DND-41 (cell line): ENCODE measurements at regions not wholly inside any gene's neighbourhood (a gene's known extent, or its start where the extent isn't known, plus 50 kb on each side); places are given as distances from the start of the nearest gene placed in this dataset.

Experiments used
- EZH2 ChIP-seq: IDR thresholded peaks from 3 replicates; pipeline ENCODE4 v1.6.1; 2012; ENCODE audit warnings: borderline replicate concordance, low read depth, mild to moderate bottlenecking, moderate library complexity, low read length, inconsistent platforms; ENCODE audit not compliant: severe bottlenecking
- TF ChIP-seq, protein P1 (sequence below): IDR thresholded peaks from 2 replicates; pipeline ENCODE4 v1.5.1; 2012; ENCODE audit warnings: borderline replicate concordance, low read length, moderate library complexity, mild to moderate bottlenecking; ENCODE audit not compliant: poor library complexity, severe bottlenecking; ENCODE audit errors: extremely low read depth

DNA sequence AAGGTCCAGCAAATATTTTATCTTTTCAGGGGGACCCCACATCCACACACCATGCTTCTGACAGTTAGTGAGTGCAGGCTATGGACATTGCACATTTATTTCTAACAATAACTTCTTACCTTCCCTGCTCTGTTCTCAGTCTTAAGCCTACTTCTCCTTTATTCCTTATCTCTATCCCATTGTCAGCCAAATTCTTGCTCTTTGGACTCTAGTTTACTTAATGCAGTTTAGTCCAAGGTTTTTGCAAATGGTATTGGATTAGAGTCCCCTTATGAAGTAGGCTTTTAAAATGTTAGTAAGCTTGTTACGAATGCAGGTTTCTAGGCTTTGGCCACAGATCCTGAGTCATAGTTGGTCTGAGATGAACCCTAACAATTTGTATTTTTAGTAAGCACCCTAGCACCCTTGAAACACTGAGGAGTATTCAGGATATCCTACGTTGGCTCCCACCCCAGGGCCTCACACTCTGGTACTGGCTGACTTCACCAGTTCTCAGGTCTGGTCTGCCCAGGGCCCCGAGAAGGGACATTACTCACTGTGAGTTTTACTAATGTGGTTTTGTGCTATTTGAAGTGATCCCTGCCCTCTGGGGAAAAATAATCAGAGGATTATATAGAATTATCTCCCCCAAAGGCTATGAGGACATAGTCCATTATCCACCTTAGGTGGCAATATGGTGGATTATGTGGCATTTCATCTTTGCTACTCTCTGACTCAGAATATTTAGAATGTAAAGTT is 239.5 kb downstream of the TGFB2 start:
- TF ChIP-seq, protein P1, sequence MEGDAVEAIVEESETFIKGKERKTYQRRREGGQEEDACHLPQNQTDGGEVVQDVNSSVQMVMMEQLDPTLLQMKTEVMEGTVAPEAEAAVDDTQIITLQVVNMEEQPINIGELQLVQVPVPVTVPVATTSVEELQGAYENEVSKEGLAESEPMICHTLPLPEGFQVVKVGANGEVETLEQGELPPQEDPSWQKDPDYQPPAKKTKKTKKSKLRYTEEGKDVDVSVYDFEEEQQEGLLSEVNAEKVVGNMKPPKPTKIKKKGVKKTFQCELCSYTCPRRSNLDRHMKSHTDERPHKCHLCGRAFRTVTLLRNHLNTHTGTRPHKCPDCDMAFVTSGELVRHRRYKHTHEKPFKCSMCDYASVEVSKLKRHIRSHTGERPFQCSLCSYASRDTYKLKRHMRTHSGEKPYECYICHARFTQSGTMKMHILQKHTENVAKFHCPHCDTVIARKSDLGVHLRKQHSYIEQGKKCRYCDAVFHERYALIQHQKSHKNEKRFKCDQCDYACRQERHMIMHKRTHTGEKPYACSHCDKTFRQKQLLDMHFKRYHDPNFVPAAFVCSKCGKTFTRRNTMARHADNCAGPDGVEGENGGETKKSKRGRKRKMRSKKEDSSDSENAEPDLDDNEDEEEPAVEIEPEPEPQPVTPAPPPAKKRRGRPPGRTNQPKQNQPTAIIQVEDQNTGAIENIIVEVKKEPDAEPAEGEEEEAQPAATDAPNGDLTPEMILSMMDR: no peak
- no peak for TF ChIP-seq EZH2
